ENCODE measurements at regions not wholly inside any gene's neighbourhood (a gene's known extent, or its start where the extent isn't known, plus 50 kb on each side); places are given as distances from the start of the nearest gene placed in this dataset.

- ChIA-PET CTCF (no interaction called here), POLR2A (no interaction called here)
- H3K4me3 ChIP-seq (ENCODE audit: low read depth, low read length) = no peak overlapping the region
- no peak for TF ChIP-seq CTCF (IDR thresholded peaks at IDR 0.05; ENCODE audit: low read depth, low read length)
- H3K9me3 ChIP-seq (ENCODE audit: control insufficient read depth, insufficient read depth, low read length) = peaks cover 28% of the 10 kb centered on the region
- no peak for DNase-seq (ENCODE audit: low read depth, low spot score)
- no peak overlapping the region for H3K27ac ChIP-seq (ENCODE audit: low read depth, low read length)
- no peaks in the 10 kb centered on the region for H3K27me3 ChIP-seq (ENCODE audit: control insufficient read depth, insufficient read depth, low read length)
Measured at GRCh38 chr17:33932996-33933395, 322.1 kb upstream of the CCL2 start.

DNA sequence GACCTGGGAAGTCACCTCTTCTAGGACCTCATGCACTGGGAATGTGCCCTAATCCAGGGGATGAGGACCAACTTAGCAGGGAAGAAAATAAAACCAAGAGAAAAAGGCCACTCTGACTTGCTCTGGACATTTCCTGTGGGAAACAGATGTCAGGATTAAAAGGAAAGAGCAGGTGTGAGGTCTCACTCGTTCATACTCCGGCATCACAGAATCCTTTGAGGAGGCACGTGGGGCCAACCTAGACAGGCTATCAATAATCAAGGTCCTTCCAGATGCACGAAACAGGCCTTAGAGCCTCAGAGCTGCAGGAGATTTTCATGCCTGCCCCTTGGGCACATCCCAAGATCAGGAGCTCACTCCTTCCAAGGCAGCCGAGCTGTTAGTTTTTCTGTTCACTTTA lies 321.5 kb upstream of the CCL2 start:
- CTCF ChIA-PET = no interaction called here
- H3K27me3 ChIP-seq (ENCODE audit: control insufficient read depth, insufficient read depth, low read length) = no peaks in the 10 kb centered on the region
- DNase-seq (ENCODE audit: low read depth, low spot score) = no peak

DNA sequence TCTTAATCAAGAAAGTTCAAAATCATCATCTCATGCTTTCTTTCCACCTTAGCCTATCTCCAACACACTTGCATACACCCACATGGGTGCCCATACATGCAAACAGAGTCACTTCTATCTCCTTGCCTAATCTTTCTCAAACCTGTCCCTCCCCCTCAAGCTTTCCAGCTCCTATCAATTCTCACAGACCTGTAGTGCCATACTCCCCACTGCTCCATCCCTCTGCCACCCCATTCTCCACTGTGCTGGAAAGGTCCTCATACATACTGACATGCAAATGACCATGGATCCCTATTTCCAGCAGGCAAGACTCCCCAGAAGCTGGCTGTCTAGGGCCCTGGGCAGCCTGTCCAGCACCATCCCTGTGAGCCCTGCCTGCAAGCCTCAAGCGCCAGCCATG lies 320.4 kb upstream of the CCL2 start:
- Histone ChIP-seq H3K27ac (ENCODE audit: low read depth, low read length) (no peak overlapping the region), H3K9me3 (ENCODE audit: control insufficient read depth, insufficient read depth, low read length) (peaks cover 28% of the 10 kb centered on the region), H3K4me3 (ENCODE audit: low read depth, low read length) (no peak overlapping the region), H3K27me3 (ENCODE audit: control insufficient read depth, insufficient read depth, low read length) (no peaks in the 10 kb centered on the region)
- CTCF ChIA-PET = no interaction called here
- no peak for TF ChIP-seq CTCF (IDR thresholded peaks at IDR 0.05; ENCODE audit: low read depth, low read length)
- POLR2A ChIA-PET = no interaction called here
- no peak for DNase-seq (ENCODE audit: low read depth, low spot score)

More for the DNA sequence above, 321.5 kb upstream of the CCL2 start:
- Histone ChIP-seq H3K4me3 (ENCODE audit: low read depth, low read length) (no peak overlapping the region), H3K9me3 (ENCODE audit: control insufficient read depth, insufficient read depth, low read length) (peaks cover 25% of the 10 kb centered on the region), H3K27ac (ENCODE audit: low read depth, low read length) (no peak overlapping the region)
- POLR2A ChIA-PET = no interaction called here
- no peak for TF ChIP-seq CTCF (IDR thresholded peaks at IDR 0.05; ENCODE audit: low read depth, low read length)

DNA sequence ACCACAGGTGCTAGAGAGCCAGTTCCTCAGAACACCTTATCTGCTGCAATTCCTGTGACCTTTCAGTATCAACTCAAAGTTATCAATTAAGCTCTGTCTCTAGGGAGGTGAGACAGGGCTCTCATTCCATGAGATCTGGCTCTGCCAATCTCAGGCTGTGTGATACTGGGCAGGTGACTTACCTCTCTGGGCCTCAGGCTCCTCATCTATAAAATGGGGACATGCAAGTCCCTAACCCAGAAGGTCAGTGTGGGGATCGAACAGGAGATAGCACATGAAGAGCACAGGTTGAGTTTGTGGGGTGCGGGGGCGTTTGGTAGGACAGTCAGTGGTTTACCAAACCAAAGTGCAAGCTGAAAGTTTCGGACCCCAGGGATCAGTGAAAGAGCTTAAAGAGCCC lies 319.3 kb upstream of the CCL2 start:
- TF ChIP-seq CTCF (IDR thresholded peaks at IDR 0.05; ENCODE audit: low read depth, low read length) = no peak
- POLR2A ChIA-PET = no interaction called here
- CTCF ChIA-PET = no interaction called here
- DNase-seq (ENCODE audit: low read depth, low spot score) = no peak
- Histone ChIP-seq H3K27ac (ENCODE audit: low read depth, low read length) (no peak overlapping the region), H3K27me3 (ENCODE audit: control insufficient read depth, insufficient read depth, low read length) (no peaks in the 10 kb centered on the region), H3K9me3 (ENCODE audit: control insufficient read depth, insufficient read depth, low read length) (peaks cover 23% of the 10 kb centered on the region), H3K4me3 (ENCODE audit: low read depth, low read length) (no peak overlapping the region)

- Histone ChIP-seq H3K9me3 (ENCODE audit: control insufficient read depth, insufficient read depth, low read length) (peaks cover 24% of the 10 kb centered on the region), H3K27me3 (ENCODE audit: control insufficient read depth, insufficient read depth, low read length) (no peaks in the 10 kb centered on the region), H3K4me3 (ENCODE audit: low read depth, low read length) (no peak overlapping the region), H3K27ac (ENCODE audit: low read depth, low read length) (no peak overlapping the region)
- CTCF ChIA-PET = no interaction called here
- TF ChIP-seq CTCF (IDR thresholded peaks at IDR 0.05; ENCODE audit: low read depth, low read length) = no peak
- POLR2A ChIA-PET = no interaction called here
- no peak for DNase-seq (ENCODE audit: low read depth, low spot score)
Measured at GRCh38 chr17:33936764-33937163, 318.3 kb upstream of the CCL2 start.

All from AG04450 (cell line).